ENCODE measurements at regions not wholly inside any gene's neighbourhood (a gene's known extent, or its start where the extent isn't known, plus 50 kb on each side); places are given as distances from the start of the nearest gene placed in this dataset.

GRCh38 chr12:108033090-108033489 is 96.0 kb upstream of the WSCD2 start:
- Histone ChIP-seq H3K27me3 (no peaks in the 10 kb centered on the region), H3K4me3 (no peak overlapping the region), H3K9me3 (no peaks in the 10 kb centered on the region), H3K36me3 (no peaks in the 10 kb centered on the region), H3K27ac (no peak overlapping the region), H3K4me1 (no peaks in the 10 kb centered on the region)
- DNase-seq (no peak), ATAC-seq (ENCODE audit: low FRiP score in 2 of 2) (no peak)
- TF ChIP-seq, protein P1, sequence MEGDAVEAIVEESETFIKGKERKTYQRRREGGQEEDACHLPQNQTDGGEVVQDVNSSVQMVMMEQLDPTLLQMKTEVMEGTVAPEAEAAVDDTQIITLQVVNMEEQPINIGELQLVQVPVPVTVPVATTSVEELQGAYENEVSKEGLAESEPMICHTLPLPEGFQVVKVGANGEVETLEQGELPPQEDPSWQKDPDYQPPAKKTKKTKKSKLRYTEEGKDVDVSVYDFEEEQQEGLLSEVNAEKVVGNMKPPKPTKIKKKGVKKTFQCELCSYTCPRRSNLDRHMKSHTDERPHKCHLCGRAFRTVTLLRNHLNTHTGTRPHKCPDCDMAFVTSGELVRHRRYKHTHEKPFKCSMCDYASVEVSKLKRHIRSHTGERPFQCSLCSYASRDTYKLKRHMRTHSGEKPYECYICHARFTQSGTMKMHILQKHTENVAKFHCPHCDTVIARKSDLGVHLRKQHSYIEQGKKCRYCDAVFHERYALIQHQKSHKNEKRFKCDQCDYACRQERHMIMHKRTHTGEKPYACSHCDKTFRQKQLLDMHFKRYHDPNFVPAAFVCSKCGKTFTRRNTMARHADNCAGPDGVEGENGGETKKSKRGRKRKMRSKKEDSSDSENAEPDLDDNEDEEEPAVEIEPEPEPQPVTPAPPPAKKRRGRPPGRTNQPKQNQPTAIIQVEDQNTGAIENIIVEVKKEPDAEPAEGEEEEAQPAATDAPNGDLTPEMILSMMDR (IDR thresholded peaks at IDR 0.05): no peak
- TF ChIP-seq POLR2AphosphoS5 (IDR thresholded peaks at IDR 0.05): no peak
- TF ChIP-seq POLR2A (IDR thresholded peaks at IDR 0.05): no peak
- TF ChIP-seq EP300 (IDR thresholded peaks at IDR 0.05): no peak
- WGBS, 2 donors: 42 to 57% methylated on average over 2 of the region's 2 CpGs

GRCh38 chr12:108035372-108035771 is 93.7 kb upstream of the WSCD2 start:
- H3K4me3 ChIP-seq: no peak overlapping the region
- no peaks in the 10 kb centered on the region for H3K4me1 ChIP-seq
- TF ChIP-seq, protein P1 (IDR thresholded peaks at IDR 0.05): no peak
- no peak for TF ChIP-seq POLR2AphosphoS5 (IDR thresholded peaks at IDR 0.05)
- no peaks in the 10 kb centered on the region for H3K27me3 ChIP-seq
- no peak overlapping the region for H3K27ac ChIP-seq
- H3K36me3 ChIP-seq: no peaks in the 10 kb centered on the region
- no peak for ATAC-seq (ENCODE audit: low FRiP score in 2 of 2)
- WGBS, 2 donors: 69 to 86% methylated on average over 1 of the region's 1 CpG
- no peaks in the 10 kb centered on the region for H3K9me3 ChIP-seq
- DNase-seq: no peak

GRCh38 chr12:108037960-108038359 is 91.1 kb upstream of the WSCD2 start:
- Histone ChIP-seq H3K4me1 (no peaks in the 10 kb centered on the region), H3K27me3 (no peaks in the 10 kb centered on the region), H3K4me3 (no peak overlapping the region), H3K36me3 (no peaks in the 10 kb centered on the region), H3K9me3 (no peaks in the 10 kb centered on the region), H3K27ac (no peak overlapping the region)
- 86 to 93% methylated on average over 5 of the region's 5 CpGs for WGBS, 2 donors
- TF ChIP-seq EP300 (IDR thresholded peaks at IDR 0.05) (no peak), POLR2A (IDR thresholded peaks at IDR 0.05) (no peak), POLR2AphosphoS5 (IDR thresholded peaks at IDR 0.05) (no peak)
- TF ChIP-seq, protein P1 (IDR thresholded peaks at IDR 0.05): no peak
- no peak for DNase-seq
- ATAC-seq (ENCODE audit: low FRiP score in 2 of 2): no peak

DNA sequence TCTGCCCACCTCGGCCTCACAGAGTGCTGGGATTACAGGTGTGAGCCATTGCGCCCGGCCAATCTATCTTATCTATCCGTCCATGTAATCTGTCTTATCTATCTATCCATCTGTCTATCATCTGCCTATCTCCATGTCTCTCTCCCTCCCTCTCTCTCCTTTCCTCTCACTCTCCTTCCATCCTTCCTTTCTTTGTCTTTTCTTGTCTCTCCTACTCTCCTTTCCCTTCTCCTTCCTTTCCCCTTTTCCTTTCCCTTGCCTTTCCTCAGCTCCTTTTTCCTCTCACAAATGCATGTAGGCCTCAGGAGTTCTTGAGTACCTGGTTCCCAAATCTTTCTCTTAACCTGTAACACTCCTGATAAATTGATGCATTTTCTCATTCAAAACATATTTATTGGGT is 89.3 kb upstream of the WSCD2 start:
- TF ChIP-seq, protein P1 (IDR thresholded peaks at IDR 0.05): no peak
- TF ChIP-seq POLR2AphosphoS5 (IDR thresholded peaks at IDR 0.05) (no peak), EP300 (IDR thresholded peaks at IDR 0.05) (no peak), POLR2A (IDR thresholded peaks at IDR 0.05) (no peak)
- 75 to 90% methylated on average over 4 of the region's 4 CpGs for WGBS, 2 donors
- no peaks in the 10 kb centered on the region for H3K4me1 ChIP-seq
- no peak for ATAC-seq (ENCODE audit: low FRiP score in 2 of 2)
- H3K27me3 ChIP-seq: no peaks in the 10 kb centered on the region
- H3K27ac ChIP-seq: no peak overlapping the region
- H3K9me3 ChIP-seq: no peaks in the 10 kb centered on the region
- no peak overlapping the region for H3K4me3 ChIP-seq
- no peaks in the 10 kb centered on the region for H3K36me3 ChIP-seq
- no peak for DNase-seq

DNA sequence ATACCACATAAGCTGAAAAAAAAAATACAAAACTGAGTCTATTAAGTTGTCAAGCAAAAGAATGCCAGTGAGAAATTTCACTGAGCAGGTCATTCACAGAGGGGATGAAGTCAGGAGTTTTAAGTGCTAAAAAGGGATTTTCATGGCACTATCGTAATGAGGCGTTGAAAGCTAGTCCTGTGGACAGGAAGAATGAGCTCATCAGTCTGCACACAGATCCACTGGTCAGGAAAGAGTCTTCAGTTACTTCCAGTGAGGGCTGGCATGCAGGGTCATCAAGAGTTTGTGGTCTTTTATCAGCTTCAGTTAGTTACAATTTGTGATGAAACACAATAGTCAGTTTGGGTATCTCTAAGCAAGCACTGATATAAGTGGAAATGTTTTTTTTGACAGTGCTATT is 88.1 kb upstream of the WSCD2 start:
- no peaks in the 10 kb centered on the region for H3K27me3 ChIP-seq
- no peaks in the 10 kb centered on the region for H3K36me3 ChIP-seq
- H3K9me3 ChIP-seq: no peaks in the 10 kb centered on the region
- 41 to 71% methylated on average over 2 of the region's 2 CpGs for WGBS, 2 donors
- TF ChIP-seq, protein P1 (IDR thresholded peaks at IDR 0.05): no peak
- TF ChIP-seq POLR2AphosphoS5 (IDR thresholded peaks at IDR 0.05) (no peak), EP300 (IDR thresholded peaks at IDR 0.05) (no peak), POLR2A (IDR thresholded peaks at IDR 0.05) (no peak)
- H3K27ac ChIP-seq: no peak overlapping the region
- no peaks in the 10 kb centered on the region for H3K4me1 ChIP-seq
- no peak for DNase-seq
- no peak for ATAC-seq (ENCODE audit: low FRiP score in 2 of 2)
- no peak overlapping the region for H3K4me3 ChIP-seq

Data from upper lobe of left lung (tissue), 6 donors.